HG02840 (cell line): ENCODE measurements at regions not wholly inside any gene's neighbourhood (a gene's known extent, or its start where the extent isn't known, plus 50 kb on each side); places are given as distances from the start of the nearest gene placed in this dataset.
"Not testable (repeated sequence)": the region's sequence is repeated elsewhere in the genome, so short reads cannot be mapped to it uniquely, and the experiment has no call there.

Experiments
- ATAC-seq: cut with Tn5 transposase; IDR thresholded peaks from one replicate; pipeline ENCODE4 v1.9.1; 2021; ENCODE audit warnings: mild to moderate bottlenecking, moderate library complexity, moderate number of reproducible peaks; ENCODE audit not compliant: unreplicated experiment, low FRiP score

GRCh38 chr4:27075603-27076002 lies 215.0 kb downstream of the STIM2 start:
- ATAC-seq, result not testable (repeated sequence)

GRCh38 chr4:27078934-27079455 lies 218.4 kb downstream of the STIM2 start:
- no peak for ATAC-seq

GRCh38 chr4:27081675-27082586 lies 221.3 kb downstream of the STIM2 start:
- peak; percentile 79 for ATAC-seq

GRCh38 chr4:27082776-27083175 lies 222.1 kb downstream of the STIM2 start:
- no peak for ATAC-seq

- ATAC-seq, result no peak
These were observed 224.2 kb downstream of the STIM2 start for GRCh38 chr4:27084685-27085361.

- no peak for ATAC-seq
These were observed 224.8 kb downstream of the STIM2 start for GRCh38 chr4:27085396-27085795.

- no peak for ATAC-seq
These were observed 226.8 kb downstream of the STIM2 start for GRCh38 chr4:27087306-27088045.

GRCh38 chr4:27088491-27088890 lies 227.8 kb downstream of the STIM2 start:
- no peak for ATAC-seq

GRCh38 chr4:27089186-27089585 lies 228.5 kb downstream of the STIM2 start:
- ATAC-seq, result no peak

GRCh38 chr4:27090406-27090805 lies 229.8 kb downstream of the STIM2 start:
- ATAC-seq, result no peak

- no peak for ATAC-seq
These were observed 233.6 kb downstream of the STIM2 start for GRCh38 chr4:27094224-27094623.

GRCh38 chr4:27094783-27095182 lies 234.1 kb downstream of the STIM2 start:
- no peak for ATAC-seq

- no peak for ATAC-seq
These were observed 235.6 kb downstream of the STIM2 start for GRCh38 chr4:27096142-27096824.

- ATAC-seq, result no peak
These were observed 237.4 kb downstream of the STIM2 start for GRCh38 chr4:27098034-27098433.

- ATAC-seq, result no peak
These were observed 240.1 kb downstream of the STIM2 start for GRCh38 chr4:27100713-27101112.

GRCh38 chr4:27101126-27101525 lies 240.5 kb downstream of the STIM2 start:
- ATAC-seq, result no peak

GRCh38 chr4:27101561-27101960 lies 240.9 kb downstream of the STIM2 start:
- no peak for ATAC-seq

- no peak for ATAC-seq
These were observed 251.0 kb downstream of the STIM2 start for GRCh38 chr4:27111627-27112026.

GRCh38 chr4:27112587-27112986 lies 251.9 kb downstream of the STIM2 start:
- ATAC-seq, result no peak

GRCh38 chr4:27115221-27115620 lies 254.6 kb downstream of the STIM2 start:
- no peak for ATAC-seq
